H1 (cell line): ENCODE measurements at regions not wholly inside any gene's neighbourhood (a gene's known extent, or its start where the extent isn't known, plus 50 kb on each side); places are given as distances from the start of the nearest gene placed in this dataset.

Experiments
- CTCF ChIA-PET: fragments of 300-600 bp; sonication (Branson Sonifier 250); formaldehyde crosslinking; loops from one replicate; lab custom pipeline; 2021; ENCODE audit not compliant: partially characterized antibody; lab: Charles Lee
- POLR2A ChIA-PET: fragments of 300-600 bp; sonication (Branson Sonifier 250); formaldehyde crosslinking; loops from one replicate; lab custom pipeline; 2021; ENCODE audit warnings: inconsistent platforms; ENCODE audit not compliant: partially characterized antibody; lab: Charles Lee
- DNase-seq, 2 experiments: peaks; one replicate each; pipeline versions ENCODE4 v3.0.0 to v3.0.0-alpha.2; 2010 to 2022; ENCODE audit warnings: low spot score in 2 of 2, low read depth in 1 of 2, mixed read lengths in 1 of 2
- FAIRE-seq: peaks from 2 replicates; lab custom pipeline; 2011; peaks lifted over from hg19 to GRCh38; lab: Jason Lieb, UNC
- H2AFZ ChIP-seq: 2 replicates; pipeline ENCODE4 v1.8.1; 2012; ENCODE audit warnings: low read length, inconsistent platforms
- H2AK5ac ChIP-seq: 2 replicates; pipeline ENCODE4 v1.6.1; 2013; ENCODE audit warnings: low read depth, low read length
- H2BK120ac ChIP-seq: replicated peaks from 2 replicates; pipeline ENCODE3; 2013; ENCODE audit warnings: low read depth, low read length, inconsistent platforms
- H2BK12ac ChIP-seq: 2 replicates; pipeline ENCODE4 v1.6.1; 2013; ENCODE audit warnings: low read depth, low read length
- H2BK15ac ChIP-seq: 2 replicates; pipeline ENCODE4 v1.6.1; 2013; ENCODE audit warnings: low read length
- H2BK20ac ChIP-seq: 2 replicates; pipeline ENCODE4 v1.6.1; 2013; ENCODE audit warnings: low read length
- H2BK5ac ChIP-seq: 2 replicates; pipeline ENCODE4 v1.6.1; 2013; ENCODE audit warnings: low read depth, low read length
- H3K14ac ChIP-seq: 2 replicates; pipeline ENCODE4 v1.6.1; 2013; ENCODE audit warnings: inconsistent platforms; ENCODE audit not compliant: insufficient read length
- H3K18ac ChIP-seq: 2 replicates; pipeline ENCODE4 v1.6.1; 2013; ENCODE audit warnings: low read length; ENCODE audit errors: extremely low read depth
- H3K23ac ChIP-seq: 2 replicates; pipeline ENCODE4 v1.6.1; 2013; ENCODE audit warnings: inconsistent platforms; ENCODE audit not compliant: insufficient read length
- H3K23me2 ChIP-seq: 2 replicates; pipeline ENCODE4 v1.6.1; 2013; ENCODE audit warnings: low read depth, low read length
- H3K27ac ChIP-seq: 2 replicates; pipeline ENCODE4 v1.6.1; 2011; ENCODE audit warnings: low read depth, low read length, inconsistent platforms
- H3K27me3 ChIP-seq, 4 experiments: replicated peaks in 1 of 4; 1 replicate in 1 of 4; 2 replicates in 3 of 4; pipeline versions ENCODE4 v1.6.1 to v1.8.1; 2011 to 2013; ENCODE audit warnings: low read length in 3 of 4, mild to moderate bottlenecking in 3 of 4, inconsistent platforms in 2 of 4, mixed read lengths in 2 of 4, moderate library complexity in 1 of 4; ENCODE audit not compliant: control insufficient read depth in 3 of 4, insufficient read depth in 3 of 4; ENCODE audit errors: extremely low read depth in 1 of 4
- H3K36me3 ChIP-seq, 4 experiments: 2 replicates each; pipeline versions ENCODE4 v1.6.1 to v1.8.1; 2011 to 2013; ENCODE audit warnings: mild to moderate bottlenecking in 4 of 4, low read length in 3 of 4, moderate library complexity in 2 of 4, control low read depth in 1 of 4, inconsistent platforms in 1 of 4; ENCODE audit not compliant: insufficient read depth in 4 of 4, control insufficient read depth in 2 of 4
- H3K4ac ChIP-seq: replicated peaks from 2 replicates; pipeline ENCODE3; 2013; ENCODE audit warnings: low read length, low read depth, mixed read lengths, inconsistent platforms; ENCODE audit not compliant: insufficient read length
- H3K4me1 ChIP-seq, 4 experiments: replicated peaks in 1 of 4; 1 replicate in 1 of 4; 2 replicates in 3 of 4; pipeline versions ENCODE4 v1.6.1 to v1.8.1; 2011 to 2013; ENCODE audit warnings: low read length in 3 of 4, inconsistent platforms in 2 of 4, mixed read lengths in 1 of 4; ENCODE audit not compliant: insufficient read depth in 4 of 4, control insufficient read depth in 3 of 4
- H3K4me2 ChIP-seq, 2 experiments: 2 replicates each; pipeline versions ENCODE4 v1.6.1 to v1.8.1; 2011 to 2013; ENCODE audit warnings: low read depth in 2 of 2, low read length in 2 of 2, control low read depth in 1 of 2, inconsistent platforms in 1 of 2, mild to moderate bottlenecking in 1 of 2; ENCODE audit not compliant: insufficient read depth in 1 of 2
- H3K4me3 ChIP-seq, 4 experiments: fragments of 200-600, 300-600 bp in 1 of 4; sonication (generic), shearing (Covaris generic), sonication (Bioruptor Twin) in 1 of 4; 2 replicates each; pipeline versions ENCODE4 v1.5.1 to v1.8.1; 2011 to 2016; ENCODE audit warnings: low read length in 4 of 4, low read depth in 3 of 4, control low read depth in 2 of 4, inconsistent platforms in 2 of 4, mild to moderate bottlenecking in 2 of 4, mixed read lengths in 1 of 4, moderate library complexity in 1 of 4; ENCODE audit not compliant: insufficient read depth in 2 of 4; ENCODE audit errors: extremely low read depth in 1 of 4
- H3K56ac ChIP-seq: replicated peaks from 2 replicates; pipeline ENCODE3; 2013; ENCODE audit warnings: low read depth, mild to moderate bottlenecking, mixed read lengths, low read length, inconsistent platforms; ENCODE audit not compliant: insufficient read length
- H3K79me1 ChIP-seq: 2 replicates; pipeline ENCODE4 v1.6.1; 2013; ENCODE audit warnings: low read depth, low read length, control low read depth
- H3K79me2 ChIP-seq, 2 experiments: 2 replicates each; pipeline versions ENCODE4 v1.6.1 to v1.8.1; 2012 to 2013; ENCODE audit warnings: low read length in 2 of 2, mild to moderate bottlenecking in 2 of 2, inconsistent platforms in 1 of 2; ENCODE audit not compliant: insufficient read depth in 2 of 2, control insufficient read depth in 1 of 2
- H3K9ac ChIP-seq, 4 experiments: replicated peaks in 1 of 4; 1 replicate in 1 of 4; 2 replicates in 3 of 4; pipeline versions ENCODE4 v1.6.1 to v1.8.1; 2011 to 2013; ENCODE audit warnings: low read depth in 3 of 4, low read length in 3 of 4, control low read depth in 2 of 4, mild to moderate bottlenecking in 2 of 4, moderate library complexity in 2 of 4, inconsistent platforms in 1 of 4; ENCODE audit errors: extremely low read depth in 1 of 4
- H3K9me3 ChIP-seq, 2 experiments: 2 replicates each; pipeline versions ENCODE4 v1.6.1 to v1.8.1; 2012 to 2013; ENCODE audit warnings: mild to moderate bottlenecking in 2 of 2, moderate library complexity in 2 of 2, control low read depth in 1 of 2, inconsistent platforms in 1 of 2, low read depth in 1 of 2, low read length in 1 of 2, mixed read lengths in 1 of 2; ENCODE audit not compliant: insufficient read depth in 2 of 2
- H4K20me1 ChIP-seq, 2 experiments: replicated peaks in 1 of 2; 2 replicates each; pipeline versions ENCODE3 to v1.8.1; 2011 to 2013; ENCODE audit warnings: inconsistent platforms in 2 of 2, low read length in 2 of 2, mild to moderate bottlenecking in 1 of 2; ENCODE audit not compliant: insufficient read depth in 2 of 2, control insufficient read depth in 1 of 2
- H4K5ac ChIP-seq: 2 replicates; pipeline ENCODE4 v1.6.1; 2013; ENCODE audit warnings: low read length, low read depth, mixed read lengths, inconsistent platforms; ENCODE audit not compliant: insufficient read length
- H4K8ac ChIP-seq: 2 replicates; pipeline ENCODE4 v1.8.0; 2013; ENCODE audit warnings: mild to moderate bottlenecking, moderate library complexity, low read length, inconsistent platforms; ENCODE audit not compliant: insufficient read depth; ENCODE audit errors: extremely low read depth
- H4K91ac ChIP-seq: replicated peaks from 2 replicates; pipeline ENCODE3; 2013; ENCODE audit warnings: low read length, mixed read lengths, inconsistent platforms; ENCODE audit not compliant: insufficient read length
- BRCA1 ChIP-seq: IDR thresholded peaks from 2 replicates; pipeline ENCODE4 v1.6.1; 2012; ENCODE audit warnings: low read depth, low read length, improper control_type of control experiment
- HDAC2 ChIP-seq, 2 experiments: fragments of 300-600 bp in 1 of 2; sonication (generic) in 1 of 2; IDR thresholded peaks; 2 replicates each; pipeline ENCODE4 v1.6.1; 2011 to 2012; ENCODE audit warnings: low read depth in 2 of 2, low read length in 2 of 2, mild to moderate bottlenecking in 2 of 2, moderate library complexity in 2 of 2, borderline replicate concordance in 1 of 2, inconsistent platforms in 1 of 2
- NANOG ChIP-seq: IDR thresholded peaks from 2 replicates; pipeline ENCODE4 v1.6.1; 2011; ENCODE audit warnings: low read length, low read depth, mild to moderate bottlenecking, inconsistent platforms; ENCODE audit not compliant: insufficient read depth, poor library complexity, severe bottlenecking
- TAF7 ChIP-seq: optimal IDR thresholded peaks from 2 replicates; pipeline ENCODE3; 2011; ENCODE audit warnings: low read depth, mild to moderate bottlenecking, inconsistent platforms, low read length, moderate library complexity, borderline replicate concordance
- TEAD4 ChIP-seq: IDR thresholded peaks from 2 replicates; pipeline ENCODE4 v1.6.1; 2012; ENCODE audit warnings: low read depth, low read length, inconsistent platforms, mixed read lengths
- WGBS, 2 experiments: shearing (Covaris generic) in 1 of 2; methylation state at CpG; one replicate each; pipeline versions ENCODE4 v1.1.6 to v1.1.7; 2013 to 2015; ENCODE audit warnings: low lambda C conversion rate in 2 of 2, mixed read lengths in 2 of 2, inconsistent platforms in 1 of 2, low coverage in 1 of 2, missing lambda C conversion rate in 1 of 2; ENCODE audit not compliant: insufficient replicate concordance in 2 of 2, insufficient coverage in 1 of 2, insufficient read length in 1 of 2; ENCODE audit errors: extremely low coverage in 1 of 2, missing lambda C conversion rate in 1 of 2; 5-methylcytosine and 5-hydroxymethylcytosine counted together

DNA sequence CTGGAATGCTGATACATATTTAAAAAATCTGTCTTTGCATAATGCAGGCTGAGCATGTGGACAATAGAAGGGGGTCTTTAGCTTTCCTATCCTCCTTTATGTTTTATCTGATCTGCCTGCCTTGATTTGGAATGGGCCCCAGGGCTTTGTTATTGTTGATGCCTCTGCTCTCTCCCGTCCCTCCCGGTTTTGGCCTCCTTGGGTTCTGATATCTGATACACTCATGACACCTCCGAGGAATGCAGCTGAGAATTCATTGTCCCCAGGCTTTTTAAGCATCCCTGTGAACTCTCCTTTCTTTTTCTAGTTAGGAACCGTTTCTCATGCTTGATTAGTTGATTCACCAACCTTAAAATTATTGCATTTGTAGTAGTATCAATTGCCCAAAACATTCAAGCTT, 185.5 kb upstream of the RALGAPA2 start:
- H4K8ac ChIP-seq: no peak overlapping the region
- H3K56ac ChIP-seq: no peak overlapping the region
- H3K27me3 ChIP-seq: no peaks in the 10 kb centered on the region
- H3K4me3 ChIP-seq: no peak overlapping the region
- H2AK5ac ChIP-seq: no peak overlapping the region
- FAIRE-seq (peak; percentile 86), DNase-seq (no peak)
- ChIA-PET CTCF (interaction anchor here (1.5 kb wide), 1 partner anchor 150 kb away, joined by 5 read pairs; no protein-coding TSS in a partner anchor), POLR2A (no interaction called here)
- no peak overlapping the region for H2BK120ac ChIP-seq
- H4K91ac ChIP-seq: no peak overlapping the region
- H3K4me2 ChIP-seq: no peak overlapping the region
- H2BK15ac ChIP-seq: no peak overlapping the region
- H3K14ac ChIP-seq: no peak overlapping the region
- H3K23me2 ChIP-seq: no peaks in the 10 kb centered on the region
- no peak overlapping the region for H3K9ac ChIP-seq
- H3K79me1 ChIP-seq: no peaks in the 10 kb centered on the region
- H2BK12ac ChIP-seq: no peak overlapping the region
- no peak overlapping the region for H3K18ac ChIP-seq
- 32% methylated on average over 4 of the region's 4 CpGs; no CpG with 5 or more reads in 1 of the 2 experiments for WGBS, 2 experiments
- no peak overlapping the region for H4K5ac ChIP-seq
- H3K9me3 ChIP-seq: peaks cover 0 to 6% of the 10 kb centered on the region in 2 experiments; a peak in 1 of 4 replicates
- peaks cover 0 to 10% (median 0%) of the 10 kb centered on the region in 4 experiments; a peak in 3 of 7 replicates for H3K4me1 ChIP-seq
- H3K27ac ChIP-seq: no peak overlapping the region
- H2BK5ac ChIP-seq: no peak overlapping the region
- H3K4ac ChIP-seq: no peak overlapping the region
- no peaks in the 10 kb centered on the region for H3K36me3 ChIP-seq
- no peak overlapping the region for H2BK20ac ChIP-seq
- no peak overlapping the region for H2AFZ ChIP-seq
- no peak overlapping the region for H3K23ac ChIP-seq
- no peaks in the 10 kb centered on the region for H4K20me1 ChIP-seq
- no peaks in the 10 kb centered on the region for H3K79me2 ChIP-seq
- TF ChIP-seq HDAC2 (IDR thresholded peaks at IDR 0.05; ENCODE audit: borderline replicate concordance in 1 of 2, low read depth in 2 of 2, low read length in 2 of 2) (no peak), TAF7 (no peak), BRCA1 (no peak), TEAD4 (peak; percentile 51; the same call in 1 of the 2 replicates), NANOG (no peak)
